ENCODE measurements at regions not wholly inside any gene's neighbourhood (a gene's known extent, or its start where the extent isn't known, plus 50 kb on each side); places are given as distances from the start of the nearest gene placed in this dataset.

GRCh38 chr11:129291546-129291945 lies 84.1 kb upstream of the BARX2 start:
- no peak for DNase-seq

DNA sequence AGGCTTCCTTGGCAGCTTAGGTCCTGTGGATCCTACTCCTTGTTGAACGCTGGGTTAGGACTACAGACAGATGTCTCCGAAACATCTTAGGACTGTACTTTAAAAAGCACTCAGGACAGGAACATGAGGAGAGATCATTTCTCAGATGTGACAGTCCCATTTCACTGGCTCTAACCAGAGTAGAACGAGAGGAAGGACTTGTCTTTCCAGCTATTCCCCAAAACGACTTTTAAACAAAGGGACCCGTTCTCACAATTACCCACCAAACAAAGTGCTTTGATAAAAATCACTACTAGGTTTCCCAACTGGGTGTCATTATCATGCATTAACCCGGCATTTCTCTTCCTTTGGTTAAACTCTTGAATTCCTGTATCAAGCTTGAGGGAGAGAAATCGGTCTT lies 84.7 kb upstream of the BARX2 start:
- DNase-seq: no peak

GRCh38 chr11:129289350-129290040 lies 86.2 kb upstream of the BARX2 start:
- no peak for DNase-seq

DNA sequence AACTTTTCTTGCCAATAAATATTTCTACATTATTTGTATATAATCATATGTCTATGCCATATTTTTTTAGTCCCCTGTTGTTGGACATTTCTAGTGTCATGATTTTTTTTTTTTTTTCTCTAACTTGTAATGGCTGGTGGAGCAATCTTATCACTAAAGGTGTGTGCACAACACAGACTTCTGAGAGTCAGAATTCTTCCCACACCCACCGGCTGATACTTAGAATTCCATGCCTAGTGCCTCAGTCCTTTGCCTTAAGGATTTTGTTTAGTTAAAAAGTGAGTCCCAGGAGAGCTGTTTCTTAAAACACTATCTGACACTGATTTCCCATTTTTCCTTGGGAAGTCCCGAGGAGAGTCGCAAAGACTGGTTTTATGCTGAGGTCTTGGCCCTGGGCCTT lies 87.7 kb upstream of the BARX2 start:
- DNase-seq: no peak

GRCh38 chr11:129286813-129287212 lies 88.8 kb upstream of the BARX2 start:
- no peak for DNase-seq

DNA sequence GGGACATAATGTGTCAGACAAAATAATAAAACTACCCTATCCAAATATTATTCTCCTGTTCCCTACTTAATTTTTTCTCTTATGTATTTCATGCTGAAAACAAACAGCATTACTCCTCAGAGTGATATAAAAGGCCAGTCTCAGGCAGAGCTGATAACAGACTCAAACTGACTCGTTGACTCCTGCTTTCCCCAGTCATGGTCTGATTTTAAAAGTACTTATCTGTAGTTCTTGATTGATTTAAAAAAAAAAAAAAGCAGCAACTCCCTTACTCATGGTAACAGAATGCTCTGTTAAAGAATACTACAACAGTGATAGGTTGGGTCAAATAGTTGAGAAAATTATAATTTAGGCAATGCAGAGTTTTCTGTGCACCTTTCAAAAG lies 90.3 kb upstream of the BARX2 start:
- no peak for DNase-seq

DNA sequence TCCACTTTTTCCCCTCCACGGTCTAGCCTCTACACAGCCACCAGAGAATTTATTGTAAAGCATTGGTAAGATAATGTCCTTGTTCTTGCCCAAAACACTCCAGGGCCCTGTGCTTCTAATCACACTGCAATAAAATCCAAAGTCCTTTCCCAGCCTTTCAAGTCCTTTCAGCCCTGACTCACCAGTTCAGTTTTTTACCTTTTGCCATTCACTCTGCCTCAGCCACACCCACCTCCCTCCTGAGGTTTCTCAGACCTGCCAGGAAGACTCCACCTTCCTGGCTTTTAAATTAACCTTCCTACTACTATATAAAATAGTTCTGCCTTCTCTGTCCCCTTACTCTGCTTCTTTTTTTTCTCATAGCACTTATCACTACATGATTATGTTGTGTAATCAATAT lies 91.0 kb upstream of the ARHGAP32 start:
- DNase-seq: no peak

DNA sequence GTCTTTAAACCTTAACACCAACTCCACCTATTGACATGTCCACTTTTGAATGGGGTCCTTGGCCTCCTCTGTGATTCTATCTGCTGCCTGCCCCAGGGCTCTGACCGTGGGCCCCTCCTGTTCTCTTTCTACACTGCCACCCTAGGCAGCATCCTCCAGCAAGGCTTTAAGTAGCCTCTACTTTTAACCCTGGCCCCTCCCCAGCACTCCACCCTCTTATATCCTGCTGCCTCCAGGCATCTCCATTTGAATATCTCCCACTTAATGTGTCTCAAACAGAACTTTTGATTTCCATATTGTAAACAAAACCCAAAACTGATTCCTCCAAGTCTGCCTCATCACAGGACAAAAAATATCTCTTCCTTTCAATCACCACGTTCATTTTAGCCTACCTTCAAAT lies 90.5 kb upstream of the ARHGAP32 start:
- DNase-seq: no peak

GRCh38 chr11:129281471-129282415 lies 89.6 kb upstream of the ARHGAP32 start:
- DNase-seq: no peak

DNA sequence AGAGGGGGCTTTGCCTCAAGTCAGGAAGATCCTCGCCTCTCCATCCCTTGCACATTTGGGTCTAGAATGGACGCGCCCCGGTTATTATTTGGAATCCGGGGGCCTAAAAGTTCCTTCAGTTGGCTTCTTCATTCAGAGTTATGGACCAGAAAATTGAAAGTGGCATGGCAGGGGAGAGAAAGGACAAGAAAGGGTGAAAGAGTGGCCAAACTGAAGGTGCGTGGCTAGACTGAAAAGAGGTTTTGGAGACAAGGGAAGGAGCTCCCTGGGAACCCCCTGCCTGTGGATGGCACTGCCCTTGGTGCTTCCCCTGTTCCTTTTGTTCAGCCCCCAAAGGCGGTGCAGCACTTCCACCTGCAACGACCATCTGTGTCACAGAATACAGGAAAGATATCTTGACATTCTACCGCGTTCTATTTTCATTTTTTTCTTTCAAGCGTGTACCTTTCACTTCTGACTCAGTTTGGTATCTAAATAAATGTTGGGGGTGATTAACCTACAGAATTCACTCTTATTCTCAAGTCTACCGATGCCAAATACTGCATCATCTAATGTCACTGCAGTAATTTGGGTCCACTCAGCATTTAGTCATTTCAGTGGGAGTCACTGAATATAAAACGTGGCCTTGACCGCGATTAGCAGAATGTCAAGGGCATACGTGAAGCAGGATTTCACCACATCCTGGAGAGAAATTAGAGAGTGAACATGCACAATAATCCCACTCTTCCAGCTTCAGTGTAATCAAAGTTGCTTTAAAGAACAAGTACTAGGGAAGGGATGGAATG lies 88.1 kb upstream of the ARHGAP32 start:
- DNase-seq: peak; percentile 6

DNA sequence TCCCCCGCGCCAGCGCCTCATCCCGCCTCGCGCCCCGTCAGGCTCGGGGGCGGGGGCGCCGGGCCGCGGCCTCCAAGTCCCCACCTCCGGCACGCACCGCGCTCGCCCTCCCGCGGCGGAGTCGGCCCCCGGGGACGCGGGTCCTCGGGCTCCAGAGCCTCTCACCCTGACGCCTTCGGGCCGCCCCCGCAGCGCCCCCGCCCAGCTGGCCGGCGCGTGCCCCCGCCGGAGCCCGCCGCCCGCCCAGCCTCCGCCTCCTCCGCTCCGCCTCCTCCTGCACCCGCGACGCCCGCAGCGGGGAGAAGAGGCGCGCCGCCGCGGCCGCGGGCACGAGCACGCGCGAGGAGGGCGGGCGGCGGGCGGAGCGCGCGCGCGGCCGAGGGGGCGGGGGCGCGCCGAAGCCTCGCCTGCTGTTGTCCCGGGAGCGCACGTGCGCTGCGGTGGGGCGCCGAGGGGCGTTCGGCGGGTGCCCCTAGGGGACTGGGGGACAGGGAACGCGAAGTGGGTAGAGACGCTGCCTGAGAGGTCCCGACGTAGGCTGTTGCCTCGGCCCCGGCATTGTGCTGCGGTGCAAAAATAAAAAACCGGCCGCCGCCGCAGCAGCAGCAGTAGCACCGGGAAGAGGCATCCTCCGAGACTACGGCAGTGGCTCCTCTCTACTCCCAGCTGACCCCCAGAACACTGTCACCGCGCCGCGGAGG lies 87.4 kb upstream of the ARHGAP32 start:
- DNase-seq: peak; percentile 70

- DNase-seq: peak; percentile 7
These were observed 86.6 kb upstream of the ARHGAP32 start for GRCh38 chr11:129278586-129279319.

GRCh38 chr11:129277198-129277843 lies 85.2 kb upstream of the ARHGAP32 start:
- no peak for DNase-seq

- DNase-seq: no peak
These were observed 83.7 kb upstream of the ARHGAP32 start for GRCh38 chr11:129275828-129276227.

DNA sequence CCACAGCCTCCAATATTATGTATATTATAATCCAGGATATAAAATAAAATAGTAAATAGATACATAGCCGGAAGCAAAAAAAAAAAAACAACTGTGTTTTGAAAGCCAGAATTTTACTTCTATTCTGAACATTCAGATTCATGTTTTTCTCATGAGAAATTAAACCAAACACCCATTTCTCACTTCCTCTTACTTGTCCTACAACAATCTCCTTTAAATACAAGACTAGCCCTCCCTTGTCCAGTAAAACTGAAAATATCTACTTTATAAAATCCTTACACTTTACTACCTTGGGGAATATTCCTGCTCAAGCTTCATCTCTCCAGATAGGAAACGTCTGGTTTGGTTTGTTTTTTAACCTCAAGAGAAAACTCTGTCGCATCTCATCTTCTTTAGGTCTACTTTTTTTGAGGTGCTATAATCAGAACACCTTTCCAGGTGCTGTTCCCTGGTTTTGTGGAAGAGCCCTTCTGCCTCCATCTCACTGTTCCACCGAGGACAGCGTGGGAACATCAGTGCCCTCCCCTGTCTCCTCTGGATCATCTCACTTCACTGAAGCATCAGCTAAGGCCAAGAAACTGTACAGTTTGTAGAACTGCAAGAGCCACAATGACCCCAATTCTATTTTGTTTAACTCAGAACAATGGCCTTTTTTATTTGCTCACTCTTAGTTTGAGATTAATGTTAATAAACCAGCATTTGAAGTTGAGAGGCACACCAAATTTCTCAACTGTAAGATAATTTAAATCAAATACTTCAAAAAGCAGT lies 82.0 kb upstream of the ARHGAP32 start:
- no peak for DNase-seq

DNA sequence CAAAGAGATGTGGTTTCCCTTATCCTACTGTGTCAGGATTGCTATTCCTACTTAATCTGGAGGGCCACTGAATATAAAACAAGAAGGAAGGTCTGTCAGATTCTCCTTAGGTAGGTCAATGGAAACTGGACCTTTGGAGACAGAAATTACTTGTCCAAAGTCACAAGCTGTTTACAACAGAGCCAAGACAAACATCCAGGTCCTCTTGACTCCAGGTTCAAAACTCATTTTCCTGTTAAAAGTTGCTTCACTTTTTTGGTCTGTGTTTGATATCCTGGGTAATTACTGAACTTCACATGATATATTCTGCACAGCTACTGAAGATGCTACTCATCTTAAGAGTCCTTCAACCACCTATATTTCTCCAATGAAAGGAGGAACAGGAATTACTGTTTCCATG lies 81.2 kb upstream of the ARHGAP32 start:
- no peak for DNase-seq

DNA sequence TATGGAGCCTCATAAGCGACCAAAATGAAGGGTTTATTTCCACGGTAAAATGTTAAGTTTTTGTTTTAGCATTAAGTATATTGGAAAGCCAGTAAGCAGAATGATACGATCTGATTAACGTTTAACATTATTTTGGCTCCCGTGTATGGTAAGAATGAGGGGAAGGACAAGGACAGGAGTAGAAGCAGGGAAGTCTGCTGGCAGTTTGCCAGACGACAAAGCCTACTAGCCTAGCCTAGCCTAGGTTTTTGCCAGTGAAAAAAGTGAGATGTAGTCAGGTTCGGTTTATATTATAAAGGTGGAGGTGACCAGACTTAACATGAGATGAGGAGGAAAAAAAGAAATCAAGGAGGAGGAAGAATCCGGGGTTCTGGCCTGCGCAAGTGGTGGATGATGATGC lies 78.9 kb upstream of the ARHGAP32 start:
- no peak for DNase-seq

DNA sequence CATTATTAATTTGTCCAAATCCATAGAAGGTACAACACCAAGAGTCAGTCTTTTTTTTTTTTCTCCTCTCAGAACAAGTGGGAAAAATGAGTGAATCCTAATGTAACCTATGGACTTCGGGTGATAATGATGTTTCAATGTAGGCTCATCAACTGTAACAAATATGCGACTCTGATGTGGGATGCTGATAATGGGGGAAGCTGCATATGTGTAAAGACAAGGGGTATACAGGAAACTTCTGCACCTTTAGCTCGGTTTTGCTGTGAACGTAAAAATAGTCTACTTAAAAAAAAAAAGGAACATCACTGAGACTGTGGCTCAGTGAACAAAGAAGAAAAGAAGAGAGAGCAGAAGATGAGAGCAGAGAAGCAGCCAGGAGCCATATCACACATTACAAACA lies 78.3 kb upstream of the ARHGAP32 start:
- DNase-seq: no peak

GRCh38 chr11:129268371-129268770 lies 76.2 kb upstream of the ARHGAP32 start:
- DNase-seq: no peak

- DNase-seq: no peak
These were observed 75.6 kb upstream of the ARHGAP32 start for GRCh38 chr11:129267716-129268115.

- no peak for DNase-seq
These were observed 74.4 kb upstream of the ARHGAP32 start for GRCh38 chr11:129266536-129266935.
